ENCODE measurements at regions not wholly inside any gene's neighbourhood (a gene's known extent, or its start where the extent isn't known, plus 50 kb on each side); places are given as distances from the start of the nearest gene placed in this dataset.

GRCh38 chrX:150200820-150201287 is 162.3 kb upstream of the MAMLD1 start:
- peak; percentile 89 for DNase-seq (ENCODE audit: low read depth)
- no peak for TF ChIP-seq CTCF (IDR thresholded peaks at IDR 0.05; ENCODE audit: low read depth, low read length, missing control alignments)
- H3K4me3 ChIP-seq (ENCODE audit: low read depth, low read length), result no peak overlapping the region
- in situ Hi-C loops (cut with HindIII; ENCODE audit: low sequenced_read_pairs), result no loop called here

GRCh38 chrX:150201391-150201790 is 161.7 kb upstream of the MAMLD1 start:
- no peak for TF ChIP-seq CTCF (IDR thresholded peaks at IDR 0.05; ENCODE audit: low read depth, low read length, missing control alignments)
- in situ Hi-C loops (cut with HindIII; ENCODE audit: low sequenced_read_pairs), result no loop called here
- no peak for DNase-seq (ENCODE audit: low read depth)
- H3K4me3 ChIP-seq (ENCODE audit: low read depth, low read length), result no peak overlapping the region

- in situ Hi-C loops (cut with HindIII; ENCODE audit: low sequenced_read_pairs), result no loop called here
These were observed 161.3 kb upstream of the MAMLD1 start for GRCh38 chrX:150201841-150202240.

GRCh38 chrX:150202641-150203247 is 160.4 kb upstream of the MAMLD1 start:
- no peak for TF ChIP-seq CTCF (IDR thresholded peaks at IDR 0.05; ENCODE audit: low read depth, low read length, missing control alignments)
- in situ Hi-C loops (cut with HindIII; ENCODE audit: low sequenced_read_pairs), result no loop called here
- DNase-seq (ENCODE audit: low read depth), result no peak
- H3K4me3 ChIP-seq (ENCODE audit: low read depth, low read length), result no peak overlapping the region

More at GRCh38 chrX:150201841-150202240, 161.3 kb upstream of the MAMLD1 start:
- no peak for TF ChIP-seq CTCF (IDR thresholded peaks at IDR 0.05; ENCODE audit: low read depth, low read length, missing control alignments)
- no peak overlapping the region for H3K4me3 ChIP-seq (ENCODE audit: low read depth, low read length)
- no peak for DNase-seq (ENCODE audit: low read depth)

GRCh38 chrX:150203248-150203645 is 159.9 kb upstream of the MAMLD1 start:
- no peak overlapping the region for H3K4me3 ChIP-seq (ENCODE audit: low read depth, low read length)
- DNase-seq (ENCODE audit: low read depth), result no peak
- in situ Hi-C loops (cut with HindIII; ENCODE audit: low sequenced_read_pairs), result no loop called here
- TF ChIP-seq CTCF (IDR thresholded peaks at IDR 0.05; ENCODE audit: low read depth, low read length, missing control alignments), result no peak

GRCh38 chrX:150205011-150205410 is 158.1 kb upstream of the MAMLD1 start:
- in situ Hi-C loops (cut with HindIII; ENCODE audit: low sequenced_read_pairs), result no loop called here

More at GRCh38 chrX:150205011-150205410, 158.1 kb upstream of the MAMLD1 start:
- no peak for TF ChIP-seq CTCF (IDR thresholded peaks at IDR 0.05; ENCODE audit: low read depth, low read length, missing control alignments)
- H3K4me3 ChIP-seq (ENCODE audit: low read depth, low read length), result no peak overlapping the region
- DNase-seq (ENCODE audit: low read depth), result no peak

Data from astrocyte of the cerebellum (primary cell).